ENCODE measurements at regions not wholly inside any gene's neighbourhood (a gene's known extent, or its start where the extent isn't known, plus 50 kb on each side); places are given as distances from the start of the nearest gene placed in this dataset.
"Not testable (repeated sequence)": the region's sequence is repeated elsewhere in the genome, so short reads cannot be mapped to it uniquely, and the experiment has no call there.

- no peak for ATAC-seq
- no peak overlapping the region for H3K4me3 Mint-ChIP-seq
- H3K36me3 Mint-ChIP-seq = no peaks in the 10 kb centered on the region
- no peak overlapping the region for H3K27ac Mint-ChIP-seq
- DNase-seq (ENCODE audit: low spot score) = no peak
- H3K9me3 Mint-ChIP-seq = no peaks in the 10 kb centered on the region
- peaks cover 0 to 6% of the 10 kb centered on the region in 2 donors for H3K4me1 Mint-ChIP-seq (ENCODE audit: low read depth in 2 of 2)
- peaks cover 22 to 45% of the 10 kb centered on the region in 2 donors for H3K27me3 Mint-ChIP-seq
Measured at GRCh38 chr1:157235307-157235706, 97.1 kb upstream of the ETV3 start.

GRCh38 chr1:157234705-157235273, 96.6 kb upstream of the ETV3 start:
- Mint-ChIP-seq H3K4me1 (ENCODE audit: low read depth in 2 of 2) (peaks cover 0 to 6% of the 10 kb centered on the region in 2 donors), H3K27me3 (peaks cover 27 to 45% of the 10 kb centered on the region in 2 donors), H3K4me3 (no peak overlapping the region), H3K36me3 (no peaks in the 10 kb centered on the region), H3K9me3 (no peaks in the 10 kb centered on the region), H3K27ac (no peak overlapping the region)
- DNase-seq (ENCODE audit: low spot score) (no peak), ATAC-seq (no peak)

GRCh38 chr1:157233131-157233530, 94.9 kb upstream of the ETV3 start:
- Mint-ChIP-seq H3K9me3 (no peaks in the 10 kb centered on the region), H3K27ac (no peak overlapping the region), H3K4me3 (no peak overlapping the region), H3K4me1 (ENCODE audit: low read depth in 2 of 2) (peaks cover 0 to 6% of the 10 kb centered on the region in 2 donors), H3K36me3 (no peaks in the 10 kb centered on the region), H3K27me3 (peaks cover 26 to 44% of the 10 kb centered on the region in 2 donors)
- no peak for DNase-seq (ENCODE audit: low spot score)
- peak; percentile 36 to 57 for ATAC-seq

- ATAC-seq = no peak
- peaks cover 24 to 44% of the 10 kb centered on the region in 2 donors for H3K27me3 Mint-ChIP-seq
- H3K36me3 Mint-ChIP-seq = no peaks in the 10 kb centered on the region
- H3K9me3 Mint-ChIP-seq = no peaks in the 10 kb centered on the region
- no peak overlapping the region for H3K27ac Mint-ChIP-seq
- H3K4me1 Mint-ChIP-seq (ENCODE audit: low read depth in 2 of 2) = peaks cover 0 to 6% of the 10 kb centered on the region in 2 donors
- H3K4me3 Mint-ChIP-seq = no peak overlapping the region
- no peak for DNase-seq (ENCODE audit: low spot score)
Measured at GRCh38 chr1:157231846-157232525, 93.8 kb upstream of the ETV3 start.

- H3K36me3 Mint-ChIP-seq = no peaks in the 10 kb centered on the region
- ATAC-seq (no peak), DNase-seq (ENCODE audit: low spot score) (no peak)
- peaks cover 22 to 46% of the 10 kb centered on the region in 2 donors for H3K27me3 Mint-ChIP-seq
- no peaks in the 10 kb centered on the region for H3K9me3 Mint-ChIP-seq
- H3K4me1 Mint-ChIP-seq (ENCODE audit: low read depth in 2 of 2) = peaks cover 4 to 10% of the 10 kb centered on the region in 2 donors
- H3K4me3 Mint-ChIP-seq = no peak overlapping the region
- H3K27ac Mint-ChIP-seq = no peak overlapping the region
Measured at GRCh38 chr1:157230500-157230899, 92.3 kb upstream of the ETV3 start.

- Mint-ChIP-seq H3K4me1 (ENCODE audit: low read depth in 2 of 2) (peaks cover 4% of the 10 kb centered on the region in 2 donors), H3K27me3 (peaks cover 35 to 62% of the 10 kb centered on the region in 2 donors), H3K9me3 (no peaks in the 10 kb centered on the region), H3K36me3 (no peaks in the 10 kb centered on the region), H3K4me3 (no peak overlapping the region), H3K27ac (no peak overlapping the region)
- ATAC-seq (no peak), DNase-seq (ENCODE audit: low spot score) (no peak)
Measured at GRCh38 chr1:157227700-157228099, 89.5 kb upstream of the ETV3 start.

- ATAC-seq = peak in 1 of 2 donors; percentile 73
- H3K4me1 Mint-ChIP-seq (ENCODE audit: low read depth in 2 of 2) = peaks cover 4% of the 10 kb centered on the region in 2 donors
- no peaks in the 10 kb centered on the region for H3K36me3 Mint-ChIP-seq
- H3K9me3 Mint-ChIP-seq = no peaks in the 10 kb centered on the region
- H3K27ac Mint-ChIP-seq = no peak overlapping the region
- peaks cover 41 to 68% of the 10 kb centered on the region in 2 donors for H3K27me3 Mint-ChIP-seq
- no peak overlapping the region for H3K4me3 Mint-ChIP-seq
- DNase-seq (ENCODE audit: low spot score) = no peak
Measured at GRCh38 chr1:157226739-157227138, 88.5 kb upstream of the ETV3 start.

GRCh38 chr1:157219600-157219999, 81.4 kb upstream of the ETV3 start:
- no peak overlapping the region for H3K27ac Mint-ChIP-seq
- peaks cover 38 to 56% of the 10 kb centered on the region in 2 donors for H3K27me3 Mint-ChIP-seq

GRCh38 chr1:157219182-157219581, 81.0 kb upstream of the ETV3 start:
- Mint-ChIP-seq H3K9me3 (peaks cover 9% of the 10 kb centered on the region), H3K27me3 (peaks cover 38 to 55% of the 10 kb centered on the region in 2 donors), H3K27ac (no peak overlapping the region), H3K4me3 (no peak overlapping the region), H3K4me1 (ENCODE audit: low read depth in 2 of 2) (no peaks in the 10 kb centered on the region), H3K36me3 (peaks cover 8% of the 10 kb centered on the region)
- ATAC-seq (no peak), DNase-seq (ENCODE audit: low spot score) (no peak)

More at GRCh38 chr1:157219600-157219999, 81.4 kb upstream of the ETV3 start:
- ATAC-seq (no peak), DNase-seq (ENCODE audit: low spot score) (no peak)
- H3K36me3 Mint-ChIP-seq = peaks cover 5% of the 10 kb centered on the region
- H3K4me3 Mint-ChIP-seq = no peak overlapping the region
- H3K9me3 Mint-ChIP-seq = peaks cover 6% of the 10 kb centered on the region
- H3K4me1 Mint-ChIP-seq (ENCODE audit: low read depth in 2 of 2) = no peaks in the 10 kb centered on the region

GRCh38 chr1:157218671-157219070, 80.5 kb upstream of the ETV3 start:
- H3K9me3 Mint-ChIP-seq = peaks cover 13% of the 10 kb centered on the region
- H3K4me3 Mint-ChIP-seq = no peak overlapping the region
- H3K36me3 Mint-ChIP-seq = peaks cover 13% of the 10 kb centered on the region
- no peak overlapping the region for H3K27ac Mint-ChIP-seq
- H3K27me3 Mint-ChIP-seq = peaks cover 37 to 59% of the 10 kb centered on the region in 2 donors
- no peak for DNase-seq (ENCODE audit: low spot score)
- H3K4me1 Mint-ChIP-seq (ENCODE audit: low read depth in 2 of 2) = no peaks in the 10 kb centered on the region
- no peak for ATAC-seq

- H3K27me3 Mint-ChIP-seq = peaks cover 44 to 60% of the 10 kb centered on the region in 2 donors
- no peak overlapping the region for H3K4me3 Mint-ChIP-seq
Measured at GRCh38 chr1:157217486-157217885, 79.3 kb upstream of the ETV3 start.

GRCh38 chr1:157213836-157214235, 75.6 kb upstream of the ETV3 start:
- Mint-ChIP-seq H3K4me3 (no peak overlapping the region), H3K9me3 (peaks cover 23% of the 10 kb centered on the region), H3K27me3 (peaks cover 42 to 61% of the 10 kb centered on the region in 2 donors), H3K27ac (no peak overlapping the region), H3K36me3 (peaks cover 26% of the 10 kb centered on the region), H3K4me1 (ENCODE audit: low read depth in 2 of 2) (no peaks in the 10 kb centered on the region)
- ATAC-seq = no peak
- DNase-seq (ENCODE audit: low spot score) = no peak

More at GRCh38 chr1:157217486-157217885, 79.3 kb upstream of the ETV3 start:
- H3K4me1 Mint-ChIP-seq (ENCODE audit: low read depth in 2 of 2) = no peaks in the 10 kb centered on the region
- peaks cover 23% of the 10 kb centered on the region for H3K9me3 Mint-ChIP-seq
- ATAC-seq (no peak), DNase-seq (ENCODE audit: low spot score) (no peak)
- peaks cover 24% of the 10 kb centered on the region for H3K36me3 Mint-ChIP-seq
- H3K27ac Mint-ChIP-seq = no peak overlapping the region

GRCh38 chr1:157209514-157209913, 71.3 kb upstream of the ETV3 start:
- H3K4me1 Mint-ChIP-seq (ENCODE audit: low read depth in 2 of 2) = no peaks in the 10 kb centered on the region
- ATAC-seq = no peak
- no peak overlapping the region for H3K27ac Mint-ChIP-seq

GRCh38 chr1:157205982-157206381, 67.8 kb upstream of the ETV3 start:
- peaks cover 18 to 42% of the 10 kb centered on the region in 2 donors for H3K27me3 Mint-ChIP-seq

More at GRCh38 chr1:157209514-157209913, 71.3 kb upstream of the ETV3 start:
- DNase-seq (ENCODE audit: low spot score) = no peak
- Mint-ChIP-seq H3K27me3 (peaks cover 32 to 50% of the 10 kb centered on the region in 2 donors), H3K36me3 (peaks cover 20% of the 10 kb centered on the region), H3K9me3 (peaks cover 16% of the 10 kb centered on the region), H3K4me3 (no peak overlapping the region)

More at GRCh38 chr1:157205982-157206381, 67.8 kb upstream of the ETV3 start:
- not testable (repeated sequence) for DNase-seq (ENCODE audit: low spot score); ATAC-seq; H3K9me3 Mint-ChIP-seq; H3K4me3 Mint-ChIP-seq; H3K27ac Mint-ChIP-seq; H3K36me3 Mint-ChIP-seq; H3K4me1 Mint-ChIP-seq (ENCODE audit: low read depth in 2 of 2)
